GM19397 (cell line): ENCODE measurements at regions not wholly inside any gene's neighbourhood (a gene's known extent, or its start where the extent isn't known, plus 50 kb on each side); places are given as distances from the start of the nearest gene placed in this dataset.
"Not testable (repeated sequence)": the region's sequence is repeated elsewhere in the genome, so short reads cannot be mapped to it uniquely, and the experiment has no call there.

Experiments
- ATAC-seq: cut with Tn5 transposase; IDR thresholded peaks from one replicate; pipeline ENCODE4 v1.9.1; 2021; ENCODE audit warnings: mild to moderate bottlenecking, moderate library complexity; ENCODE audit not compliant: unreplicated experiment

- ATAC-seq, result no peak
Measured at GRCh38 chr12:17110316-17110715, 504.4 kb upstream of the LMO3 start.

DNA sequence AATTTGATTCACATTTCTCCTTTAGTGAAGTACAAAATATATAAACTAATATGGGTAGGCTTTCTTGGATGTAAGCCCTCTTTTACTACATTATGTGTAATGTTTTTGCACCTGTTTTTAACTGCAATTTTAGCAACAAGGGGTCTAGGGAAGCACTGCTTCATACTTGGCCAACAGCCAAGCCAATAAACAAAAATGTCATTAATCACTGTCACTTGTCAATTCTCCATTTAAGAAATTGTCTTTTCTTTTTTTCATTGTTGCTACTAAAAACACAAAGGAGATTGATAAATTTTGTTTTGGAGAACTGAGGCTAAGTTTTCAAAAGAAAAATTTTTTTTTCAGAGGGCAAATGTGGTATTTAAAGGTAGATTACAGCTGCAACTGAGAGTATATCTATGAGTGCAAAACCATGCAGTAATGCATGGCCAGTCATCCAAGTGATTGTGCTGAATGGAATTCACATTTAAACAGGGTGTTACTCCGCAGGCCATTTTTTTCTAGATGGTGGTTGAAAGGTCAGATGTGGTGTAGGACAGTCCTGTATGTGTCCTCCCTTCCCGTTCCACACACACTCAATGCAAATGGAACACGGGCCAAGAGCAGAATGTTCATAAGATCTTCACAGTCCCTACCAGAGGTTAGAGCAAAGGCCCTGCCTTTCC, 503.0 kb upstream of the LMO3 start:
- ATAC-seq, result no peak

DNA sequence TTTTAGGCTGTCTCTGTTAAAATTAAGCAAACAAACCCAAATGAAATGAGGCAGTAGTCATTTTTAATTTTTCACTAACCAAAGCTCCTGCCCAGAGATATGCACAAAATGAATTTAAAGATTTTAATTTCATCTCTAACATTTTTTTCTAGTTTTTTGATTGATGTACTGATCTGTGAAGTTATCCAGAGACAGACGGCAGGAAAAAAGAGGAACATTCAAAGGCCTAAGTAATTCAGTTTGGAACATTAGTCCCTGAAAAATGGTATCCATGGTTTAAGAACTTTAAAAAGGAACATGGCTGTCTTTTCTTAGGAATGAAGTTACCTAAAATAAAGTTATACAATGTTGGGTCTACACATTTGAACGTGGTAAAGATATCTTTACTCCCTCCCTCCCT, 498.8 kb upstream of the LMO3 start:
- no peak for ATAC-seq

- no peak for ATAC-seq
Measured at GRCh38 chr12:17097674-17098073, 491.7 kb upstream of the LMO3 start.

DNA sequence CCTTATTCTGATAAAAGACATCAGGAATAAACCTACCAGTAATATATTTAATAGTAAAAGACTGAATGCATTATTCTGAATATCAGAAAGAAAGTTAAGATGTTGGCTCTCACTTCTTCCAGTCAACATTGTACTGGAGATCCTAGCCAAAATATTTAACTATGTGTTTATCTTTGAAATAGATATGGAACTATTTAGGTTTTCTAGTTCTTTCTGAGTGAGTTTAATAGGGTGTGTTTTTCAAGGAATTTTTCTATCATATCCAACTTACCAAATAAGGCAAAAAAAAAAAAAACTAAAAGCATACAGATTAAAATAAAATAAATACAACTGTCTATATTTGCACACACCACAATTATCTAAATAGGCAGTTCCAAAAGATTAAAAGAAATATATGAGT, 478.9 kb upstream of the LMO3 start:
- ATAC-seq, result no peak

DNA sequence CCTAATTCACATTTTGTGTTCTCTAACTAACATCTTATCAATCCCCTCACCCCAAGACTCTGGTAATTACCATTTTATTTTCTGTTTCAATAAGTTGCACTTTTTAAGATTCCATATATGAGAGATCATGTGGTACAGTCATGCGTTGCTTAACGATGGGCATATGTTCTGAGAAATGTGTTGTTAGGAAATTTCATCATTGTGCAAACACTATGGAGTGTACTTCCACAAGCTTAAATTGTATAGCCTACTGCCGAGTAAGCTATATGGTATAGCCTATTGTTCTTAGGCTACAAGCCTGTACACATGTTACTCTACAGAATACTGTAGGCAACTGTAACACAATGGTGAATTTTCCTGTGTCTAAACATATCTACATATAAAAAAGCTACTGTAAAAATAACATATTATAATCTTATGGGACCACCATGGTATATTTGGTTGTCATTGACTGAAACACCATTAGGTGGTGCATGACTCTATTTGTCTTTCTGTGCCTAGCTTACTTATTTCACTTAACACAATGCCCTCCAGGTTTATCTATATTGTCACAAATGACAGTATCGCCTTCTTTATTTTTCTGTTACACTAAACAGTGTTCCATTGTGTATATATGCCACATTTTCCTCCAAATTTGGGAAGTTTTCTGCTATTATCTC, 473.4 kb upstream of the LMO3 start:
- no peak for ATAC-seq

DNA sequence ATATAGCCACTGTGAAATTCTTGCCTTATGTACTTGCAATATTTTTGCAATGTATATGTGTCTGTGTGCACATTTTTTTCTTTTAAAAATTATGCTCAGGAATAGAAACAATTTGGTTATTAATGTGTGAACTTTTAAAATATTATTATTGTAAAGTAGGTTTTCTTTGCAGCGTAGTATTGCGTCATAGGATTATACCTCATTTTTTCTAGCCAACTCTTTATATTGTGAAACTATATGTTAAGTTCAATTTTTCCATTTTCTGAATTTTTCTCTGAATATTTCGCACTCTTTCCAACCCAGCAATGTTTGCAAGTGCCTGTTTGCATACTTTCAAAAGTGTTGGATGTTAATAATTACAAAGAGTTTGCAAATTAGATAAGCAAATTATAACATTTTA, 471.6 kb upstream of the LMO3 start:
- ATAC-seq, result no peak

DNA sequence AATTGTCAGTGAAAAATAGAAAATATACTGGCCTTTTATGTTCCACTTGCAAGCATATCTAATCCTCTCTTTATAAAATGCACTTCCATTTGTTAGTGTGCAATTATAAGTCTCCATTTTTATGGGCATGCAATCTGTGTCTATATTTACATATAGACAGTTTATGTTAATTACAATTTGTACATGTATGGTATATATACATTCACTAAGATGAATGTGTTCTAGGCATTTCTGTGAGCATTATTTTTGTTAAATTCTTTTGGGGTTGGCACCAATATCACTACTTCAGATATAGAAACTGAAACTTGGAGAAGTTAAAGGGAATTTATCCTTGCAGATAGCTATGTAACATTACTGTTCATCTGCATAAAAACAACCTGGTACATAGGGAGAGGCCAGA, 470.8 kb upstream of the LMO3 start:
- ATAC-seq, result no peak

DNA sequence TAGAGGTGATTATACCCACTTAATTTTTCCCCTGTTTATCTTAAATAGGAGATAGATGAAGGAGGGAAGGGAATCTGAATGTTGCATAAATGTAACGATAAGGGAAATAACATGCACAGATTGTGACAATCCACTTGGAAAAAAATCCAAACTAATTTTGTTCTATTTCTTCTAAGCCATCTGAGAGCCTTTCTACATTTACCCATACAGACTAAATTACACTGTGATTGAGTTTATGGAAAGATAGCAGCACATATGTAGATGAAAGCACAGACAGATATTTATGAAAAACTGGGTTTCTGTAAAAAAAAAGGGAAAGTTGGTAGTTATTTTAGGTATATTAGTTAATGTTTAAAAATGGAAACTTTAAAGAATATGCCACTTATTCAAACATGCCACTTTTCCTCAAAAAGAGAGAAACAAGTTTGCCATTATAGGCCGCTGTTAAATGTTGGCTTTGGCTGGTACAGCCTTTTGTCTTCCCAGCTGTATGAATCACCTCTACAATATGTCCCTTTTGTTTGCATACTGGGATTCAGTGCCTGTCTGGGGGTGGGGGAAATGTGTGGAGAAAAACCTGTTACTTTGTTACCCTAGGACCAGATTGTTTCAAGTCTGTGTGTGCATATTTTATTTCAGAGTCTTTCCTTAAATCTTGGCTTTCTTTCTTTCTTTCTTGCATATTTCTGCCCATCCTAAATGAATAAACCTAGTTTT, 470.2 kb upstream of the LMO3 start:
- ATAC-seq, result no peak

GRCh38 chr12:17064834-17065233, 458.9 kb upstream of the LMO3 start:
- no peak for ATAC-seq

GRCh38 chr12:17062267-17063036, 456.5 kb upstream of the LMO3 start:
- no peak for ATAC-seq

DNA sequence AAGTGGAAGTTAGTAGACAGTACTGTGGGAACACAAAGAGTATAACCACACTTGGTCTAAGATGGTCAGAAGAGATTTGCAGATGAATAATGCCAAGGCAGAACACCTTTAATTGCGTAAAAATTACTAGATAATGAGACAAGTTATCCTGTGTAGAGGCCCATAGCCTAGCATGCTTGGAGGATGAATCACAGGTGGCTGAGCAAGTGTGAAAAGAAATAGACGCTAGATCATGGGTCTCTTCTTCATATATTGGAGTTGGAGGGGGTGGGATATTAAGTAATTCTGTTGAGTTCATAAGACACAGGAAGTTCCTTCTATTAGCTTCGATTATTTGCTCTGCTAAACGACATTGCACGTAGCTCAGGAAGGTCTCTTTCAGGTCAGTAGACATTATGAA, 454.3 kb upstream of the LMO3 start:
- no peak for ATAC-seq

DNA sequence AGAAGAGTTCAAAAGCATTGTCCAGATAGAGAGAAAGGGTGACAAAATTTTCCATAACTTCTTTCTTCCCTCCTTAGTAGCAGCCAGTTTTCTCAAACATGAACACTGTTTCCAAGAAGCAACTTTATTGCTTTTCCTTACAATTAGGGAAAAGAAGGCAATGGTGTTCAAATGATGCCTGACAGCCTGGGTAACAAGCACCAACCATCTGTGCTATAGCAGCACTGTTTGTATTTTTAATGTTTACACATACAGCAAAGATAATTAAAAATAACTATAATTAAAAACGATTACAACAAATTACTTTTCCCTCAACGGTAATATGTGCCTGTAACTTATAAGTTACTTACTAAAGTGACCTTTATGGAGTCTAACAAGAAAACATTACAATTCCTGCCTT, 450.6 kb upstream of the LMO3 start:
- ATAC-seq, result no peak

DNA sequence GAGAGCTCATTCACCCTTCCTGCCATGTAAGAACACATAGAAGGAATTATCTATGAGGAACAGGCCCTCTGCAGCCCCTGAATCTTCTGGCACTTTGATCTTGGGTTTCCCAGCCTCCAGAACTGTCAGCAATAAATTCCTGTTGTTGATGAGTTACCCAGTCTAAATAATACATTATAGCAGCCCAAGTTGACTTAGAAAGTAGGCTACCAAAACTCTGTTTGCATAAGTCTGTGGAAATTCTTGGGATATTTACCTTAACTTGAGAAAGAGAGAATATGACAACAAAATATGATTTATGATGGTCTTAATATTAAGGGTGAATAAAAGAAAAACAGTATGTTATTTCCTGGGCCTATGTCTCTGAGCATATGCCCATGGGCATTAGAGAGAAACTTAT, 433.0 kb upstream of the LMO3 start:
- ATAC-seq, result no peak

GRCh38 chr12:17035372-17035771, 429.4 kb upstream of the LMO3 start:
- no peak for ATAC-seq

- ATAC-seq, result no peak
Measured at GRCh38 chr12:17030338-17030737, 424.4 kb upstream of the LMO3 start.

- ATAC-seq, result no peak
Measured at GRCh38 chr12:17028348-17028747, 422.4 kb upstream of the LMO3 start.

GRCh38 chr12:17025424-17025823, 419.5 kb upstream of the LMO3 start:
- not testable (repeated sequence) for ATAC-seq

- ATAC-seq, result no peak
Measured at GRCh38 chr12:17020765-17021164, 414.8 kb upstream of the LMO3 start.

- ATAC-seq, result no peak
Measured at GRCh38 chr12:17017402-17017801, 411.4 kb upstream of the LMO3 start.

DNA sequence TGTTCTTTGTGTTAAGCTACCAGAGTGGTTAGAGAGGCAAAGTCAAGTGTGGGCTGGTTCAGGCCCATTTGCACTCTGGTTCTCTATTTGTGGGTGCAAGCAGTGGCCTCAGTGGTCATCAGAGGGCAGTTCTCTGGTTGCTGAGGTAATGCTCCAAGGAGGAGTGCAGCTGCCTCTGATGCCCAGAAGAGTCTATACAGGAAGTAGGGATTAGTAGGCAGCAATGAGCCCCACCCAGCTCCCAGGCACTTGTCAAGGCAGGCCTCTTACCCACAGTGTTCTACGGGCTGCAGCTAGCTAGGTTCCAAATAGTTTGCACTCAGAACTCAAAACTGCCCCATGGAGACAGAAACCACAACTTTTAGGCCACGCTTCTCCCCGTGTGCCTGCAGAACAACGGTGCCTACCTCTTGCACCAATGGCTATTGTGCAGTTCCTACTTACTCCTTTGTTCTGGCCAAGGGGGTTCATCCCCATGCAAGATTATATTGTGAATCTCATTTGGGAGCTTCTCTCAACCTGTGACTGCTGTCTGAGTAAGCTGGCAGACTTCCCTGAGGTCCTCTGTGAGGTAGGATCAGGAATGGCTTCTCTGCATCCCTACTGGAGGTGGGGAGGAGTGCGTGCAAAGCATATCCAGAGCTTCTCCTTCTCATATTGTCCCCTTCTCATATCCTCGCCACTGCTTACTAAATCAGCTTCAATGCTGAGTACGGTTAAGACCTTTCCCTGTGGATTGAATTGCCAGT, 410.3 kb upstream of the LMO3 start:
- no peak for ATAC-seq
